ENCODE measurements at regions not wholly inside any gene's neighbourhood (a gene's known extent, or its start where the extent isn't known, plus 50 kb on each side); places are given as distances from the start of the nearest gene placed in this dataset.

DNA sequence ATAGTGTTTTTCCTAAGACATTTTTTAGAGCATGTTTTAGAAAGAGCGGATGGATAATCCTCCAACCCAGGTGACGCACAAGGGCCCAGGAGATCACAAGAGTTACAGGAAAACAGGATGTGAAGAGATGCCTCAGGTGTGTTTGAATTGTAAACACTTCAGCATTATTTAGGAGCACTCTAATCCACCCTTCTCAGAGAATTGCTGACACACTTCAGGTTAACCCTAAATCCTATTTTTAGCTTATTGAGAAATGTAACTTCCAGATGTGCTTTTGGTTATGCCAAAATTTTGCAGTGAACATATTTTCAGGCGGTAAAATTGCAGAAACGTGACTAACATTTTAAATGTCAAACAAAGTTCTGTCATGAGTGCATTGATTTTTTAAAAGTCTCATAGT, 755.4 kb upstream of the CTNND2 start:
- TF ChIP-seq, protein P1, sequence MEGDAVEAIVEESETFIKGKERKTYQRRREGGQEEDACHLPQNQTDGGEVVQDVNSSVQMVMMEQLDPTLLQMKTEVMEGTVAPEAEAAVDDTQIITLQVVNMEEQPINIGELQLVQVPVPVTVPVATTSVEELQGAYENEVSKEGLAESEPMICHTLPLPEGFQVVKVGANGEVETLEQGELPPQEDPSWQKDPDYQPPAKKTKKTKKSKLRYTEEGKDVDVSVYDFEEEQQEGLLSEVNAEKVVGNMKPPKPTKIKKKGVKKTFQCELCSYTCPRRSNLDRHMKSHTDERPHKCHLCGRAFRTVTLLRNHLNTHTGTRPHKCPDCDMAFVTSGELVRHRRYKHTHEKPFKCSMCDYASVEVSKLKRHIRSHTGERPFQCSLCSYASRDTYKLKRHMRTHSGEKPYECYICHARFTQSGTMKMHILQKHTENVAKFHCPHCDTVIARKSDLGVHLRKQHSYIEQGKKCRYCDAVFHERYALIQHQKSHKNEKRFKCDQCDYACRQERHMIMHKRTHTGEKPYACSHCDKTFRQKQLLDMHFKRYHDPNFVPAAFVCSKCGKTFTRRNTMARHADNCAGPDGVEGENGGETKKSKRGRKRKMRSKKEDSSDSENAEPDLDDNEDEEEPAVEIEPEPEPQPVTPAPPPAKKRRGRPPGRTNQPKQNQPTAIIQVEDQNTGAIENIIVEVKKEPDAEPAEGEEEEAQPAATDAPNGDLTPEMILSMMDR (IDR thresholded peaks at IDR 0.05) = no peak
- TF ChIP-seq EP300 (IDR thresholded peaks at IDR 0.05) (no peak), POLR2A (IDR thresholded peaks at IDR 0.05) (no peak), POLR2AphosphoS5 (IDR thresholded peaks at IDR 0.05) (no peak)

All from upper lobe of left lung (tissue), 4 donors.